Dermis blood vessel endothelial cell (primary cell): ENCODE measurements at regions not wholly inside any gene's neighbourhood (a gene's known extent, or its start where the extent isn't known, plus 50 kb on each side); places are given as distances from the start of the nearest gene placed in this dataset.
"Not testable (repeated sequence)": the region's sequence is repeated elsewhere in the genome, so short reads cannot be mapped to it uniquely, and the experiment has no call there.

Experiments used
- DNase-seq: peaks from one replicate; pipeline ENCODE4 v3.0.0; 2010

GRCh38 chr16:63774302-63774701 is 1347.6 kb downstream of the CDH11 start:
- no peak for DNase-seq

DNA sequence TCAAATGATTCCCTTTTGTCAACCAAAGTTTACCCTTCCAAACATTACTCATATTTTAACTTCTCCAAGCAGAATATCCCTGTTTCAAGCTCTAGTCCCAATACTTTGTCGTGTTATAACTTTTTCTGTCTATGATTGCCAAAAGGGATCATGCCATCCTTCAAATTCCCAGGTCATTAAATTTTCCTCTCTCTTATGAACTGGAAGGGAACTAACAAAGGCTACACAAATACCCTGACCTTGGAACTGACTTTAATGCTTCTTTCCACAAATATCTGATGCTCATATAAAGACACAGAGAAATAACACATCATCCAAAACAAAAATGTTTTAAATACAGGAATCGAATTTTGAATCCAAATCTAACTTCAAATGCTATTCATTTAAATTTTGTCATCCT is 1352.7 kb downstream of the CDH11 start:
- DNase-seq: no peak

- not testable (repeated sequence) for DNase-seq
These were observed 1361.6 kb downstream of the CDH11 start for GRCh38 chr16:63760246-63760645.

DNA sequence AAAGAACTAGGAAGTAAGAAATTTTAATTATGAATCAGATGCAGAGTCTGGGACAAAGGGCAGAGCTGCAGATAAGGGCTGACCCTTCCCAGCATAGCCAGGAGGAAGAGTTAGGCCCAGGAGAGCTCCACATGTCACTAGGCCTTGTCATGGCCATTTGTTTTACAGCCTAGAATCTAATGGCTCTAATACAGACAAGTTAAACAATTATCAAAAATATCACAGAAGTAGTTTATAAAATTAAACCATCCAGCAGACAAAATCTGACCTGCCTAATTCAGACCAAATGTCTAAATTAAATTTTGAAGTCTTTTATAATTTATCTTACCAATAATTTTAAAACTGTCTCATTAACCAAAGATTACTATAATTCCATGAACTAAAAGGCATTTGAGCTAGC is 1369.5 kb downstream of the CDH11 start:
- DNase-seq: no peak

DNA sequence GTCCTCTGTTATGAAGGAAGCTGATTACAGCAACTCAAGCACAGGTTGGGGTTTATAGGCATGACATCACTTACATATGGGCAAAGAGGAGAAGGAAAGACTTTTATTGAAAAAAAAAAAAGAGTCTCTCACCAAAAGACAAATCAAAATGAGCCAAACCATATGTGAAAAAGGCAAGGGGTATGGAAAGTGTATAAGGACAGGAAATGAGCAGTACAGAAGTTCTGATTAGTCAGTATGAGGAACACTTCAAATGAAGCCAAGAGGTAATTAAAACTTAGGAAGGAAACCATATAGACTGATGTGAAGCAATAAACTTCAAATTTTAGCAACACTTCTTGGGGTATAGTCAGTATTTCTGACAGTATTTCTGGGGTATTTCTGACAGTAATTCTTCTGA is 1372.6 kb downstream of the CDH11 start:
- DNase-seq: no peak

- DNase-seq: no peak
These were observed 1376.4 kb downstream of the CDH11 start for GRCh38 chr16:63745456-63745855.

DNA sequence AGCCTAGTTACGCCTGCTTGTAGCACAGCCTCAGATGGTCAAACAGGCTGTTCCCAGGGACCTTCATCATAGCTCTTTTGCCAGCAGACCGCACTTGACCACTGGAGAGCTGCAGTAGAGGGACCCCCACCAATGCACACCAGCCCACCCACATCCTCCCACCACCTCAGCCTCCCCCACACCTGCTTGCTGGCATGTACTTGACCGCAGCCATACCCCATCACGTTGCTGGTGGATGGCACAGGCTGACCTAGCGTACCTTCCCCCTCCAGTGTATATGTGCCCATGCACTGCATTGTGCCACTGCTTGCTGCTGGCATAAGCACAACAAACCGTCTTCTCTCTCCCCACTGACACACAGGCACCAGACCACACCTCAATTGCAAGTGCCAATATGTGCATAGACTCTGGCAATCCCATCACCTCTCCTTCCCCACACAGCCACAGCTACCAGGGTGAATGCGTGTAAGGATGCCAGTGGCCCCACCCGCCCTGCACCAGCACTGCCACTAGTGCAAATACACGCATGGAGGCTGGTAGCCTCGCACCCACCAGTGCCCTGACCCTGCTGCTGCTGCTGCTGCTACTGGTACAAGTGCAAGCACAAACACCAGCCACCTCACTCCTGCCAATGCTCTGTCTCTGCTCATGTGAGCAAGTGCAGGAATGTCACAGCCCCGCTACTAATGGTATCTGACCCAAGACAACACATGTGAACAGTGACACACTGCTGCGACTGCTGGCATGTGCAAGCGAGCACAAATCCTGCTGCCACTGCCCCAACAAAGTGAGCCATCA is 1377.6 kb downstream of the CDH11 start:
- no peak for DNase-seq

DNA sequence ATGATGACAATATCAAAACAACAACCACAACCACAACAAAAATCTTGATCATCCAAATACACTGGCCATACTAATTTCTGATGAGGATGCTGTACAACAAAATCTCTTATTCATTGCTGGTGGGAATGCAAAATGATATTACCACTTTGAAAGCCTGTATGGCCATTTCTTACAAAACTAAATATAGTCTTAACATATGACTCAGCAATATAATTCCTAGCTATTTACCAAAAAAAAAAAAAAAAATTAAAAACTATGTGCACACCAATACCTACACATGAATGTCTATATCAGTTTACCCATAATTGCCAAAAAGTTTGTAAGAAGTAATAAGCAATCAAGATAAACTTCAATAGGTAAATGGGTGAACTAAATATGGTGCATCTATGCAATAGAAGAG is 1379.7 kb downstream of the CDH11 start:
- no peak for DNase-seq

DNA sequence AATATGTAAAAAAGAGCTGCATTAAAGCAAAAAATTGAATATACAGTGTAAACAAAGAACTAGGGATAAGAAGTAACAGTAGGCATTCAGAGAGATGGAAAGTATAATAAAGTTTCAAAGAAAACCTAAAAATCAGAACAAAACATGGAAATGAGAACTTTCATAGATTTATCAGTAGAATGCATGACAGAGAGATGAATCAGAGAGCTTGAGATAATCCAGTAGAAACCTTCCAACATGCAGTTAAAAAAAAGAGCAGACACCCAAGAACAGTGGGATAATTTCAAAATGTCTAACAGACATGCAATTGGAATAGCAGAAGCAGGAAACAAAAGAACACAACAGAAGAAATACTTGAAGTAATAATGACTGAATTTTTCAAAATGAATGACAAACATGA is 1384.2 kb downstream of the CDH11 start:
- no peak for DNase-seq

- no peak for DNase-seq
These were observed 1386.4 kb downstream of the CDH11 start for GRCh38 chr16:63735456-63735855.

DNA sequence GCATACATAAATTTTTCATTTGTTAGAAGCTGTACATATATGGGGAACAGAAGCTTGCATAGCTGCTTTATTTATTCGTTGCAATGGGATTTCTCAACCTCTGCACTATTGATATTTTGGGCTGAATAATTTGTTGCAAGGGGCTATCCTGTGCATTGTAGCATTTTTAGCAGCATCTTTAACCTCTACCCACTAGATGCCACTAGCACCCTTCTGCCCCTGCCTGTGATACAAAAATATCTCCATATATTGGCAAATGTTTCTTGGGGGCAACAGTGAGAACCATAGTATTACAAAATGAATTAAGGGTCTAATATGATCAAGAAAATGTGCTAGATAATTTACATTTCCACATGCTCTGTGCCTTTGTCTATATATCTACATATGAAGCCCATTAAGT is 1401.0 kb downstream of the CDH11 start:
- no peak for DNase-seq

DNA sequence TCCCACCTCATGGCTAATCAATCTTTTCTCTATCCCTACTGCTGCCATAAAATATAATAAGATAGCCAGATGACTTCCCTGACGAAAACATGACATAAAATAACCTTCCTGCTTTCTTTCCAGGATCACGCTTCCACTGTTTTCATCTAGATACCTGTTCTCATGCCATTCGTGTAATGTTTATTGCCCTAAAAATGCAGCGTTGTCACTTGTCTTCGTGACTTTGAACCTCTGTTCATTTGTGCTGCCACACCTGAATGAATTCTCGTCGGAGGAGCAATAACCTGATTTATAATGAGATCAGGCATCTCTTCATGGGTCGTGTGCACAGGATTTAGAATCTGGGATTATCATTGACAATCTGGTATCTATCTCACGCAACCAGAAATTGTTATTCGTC is 1401.9 kb downstream of the CDH11 start:
- no peak for DNase-seq

GRCh38 chr16:63717806-63718205 is 1404.1 kb downstream of the CDH11 start:
- no peak for DNase-seq

- no peak for DNase-seq
These were observed 1407.0 kb downstream of the CDH11 start for GRCh38 chr16:63714876-63715275.

GRCh38 chr16:63712725-63713124 is 1409.1 kb downstream of the CDH11 start:
- no peak for DNase-seq

GRCh38 chr16:63703612-63704011 is 1418.3 kb downstream of the CDH11 start:
- no peak for DNase-seq

GRCh38 chr16:63702981-63703590 is 1418.8 kb downstream of the CDH11 start:
- no peak for DNase-seq

DNA sequence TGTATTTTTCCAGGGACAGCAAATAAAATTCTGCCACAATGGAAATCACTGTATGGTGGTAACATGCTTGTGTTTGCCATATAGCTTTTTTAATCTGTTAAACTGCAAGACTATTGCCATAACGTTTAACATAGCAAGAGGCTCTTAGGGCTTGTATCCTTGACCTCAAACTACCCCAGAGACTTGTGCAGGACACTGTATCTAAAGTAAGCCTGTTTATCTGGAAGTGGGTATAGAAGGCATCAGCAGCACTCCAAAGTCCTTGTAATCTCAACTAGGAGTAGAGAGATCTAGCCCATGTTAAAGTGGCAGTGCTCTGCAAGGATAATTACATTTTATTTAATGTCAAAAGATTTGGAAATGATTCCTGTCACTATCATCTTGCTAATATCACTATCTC is 1424.1 kb downstream of the CDH11 start:
- DNase-seq: no peak

- DNase-seq: no peak
These were observed 1426.5 kb downstream of the CDH11 start for GRCh38 chr16:63695347-63695746.

DNA sequence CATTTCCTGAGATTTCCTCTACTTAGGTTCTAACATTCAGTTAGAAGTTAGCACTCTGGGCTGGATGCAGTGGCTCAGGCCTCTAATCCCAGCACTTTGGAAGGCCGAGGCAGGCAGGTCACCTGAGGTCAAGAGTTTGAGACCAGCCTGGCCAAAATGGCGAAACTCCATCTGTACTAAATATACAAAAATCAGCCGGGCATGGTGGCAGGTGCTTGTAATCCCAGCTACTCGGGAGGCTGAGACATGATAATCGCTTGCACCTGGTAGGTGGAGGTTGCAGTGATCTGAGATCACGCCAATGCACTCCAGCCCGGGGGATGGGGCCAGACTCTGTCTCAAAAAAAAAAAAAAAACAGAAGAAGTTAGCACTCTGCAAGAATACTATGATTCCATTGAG is 1430.9 kb downstream of the CDH11 start:
- DNase-seq: no peak

- DNase-seq: no peak
These were observed 1431.6 kb downstream of the CDH11 start for GRCh38 chr16:63690267-63690666.

- no peak for DNase-seq
These were observed 1432.8 kb downstream of the CDH11 start for GRCh38 chr16:63689068-63689467.

DNA sequence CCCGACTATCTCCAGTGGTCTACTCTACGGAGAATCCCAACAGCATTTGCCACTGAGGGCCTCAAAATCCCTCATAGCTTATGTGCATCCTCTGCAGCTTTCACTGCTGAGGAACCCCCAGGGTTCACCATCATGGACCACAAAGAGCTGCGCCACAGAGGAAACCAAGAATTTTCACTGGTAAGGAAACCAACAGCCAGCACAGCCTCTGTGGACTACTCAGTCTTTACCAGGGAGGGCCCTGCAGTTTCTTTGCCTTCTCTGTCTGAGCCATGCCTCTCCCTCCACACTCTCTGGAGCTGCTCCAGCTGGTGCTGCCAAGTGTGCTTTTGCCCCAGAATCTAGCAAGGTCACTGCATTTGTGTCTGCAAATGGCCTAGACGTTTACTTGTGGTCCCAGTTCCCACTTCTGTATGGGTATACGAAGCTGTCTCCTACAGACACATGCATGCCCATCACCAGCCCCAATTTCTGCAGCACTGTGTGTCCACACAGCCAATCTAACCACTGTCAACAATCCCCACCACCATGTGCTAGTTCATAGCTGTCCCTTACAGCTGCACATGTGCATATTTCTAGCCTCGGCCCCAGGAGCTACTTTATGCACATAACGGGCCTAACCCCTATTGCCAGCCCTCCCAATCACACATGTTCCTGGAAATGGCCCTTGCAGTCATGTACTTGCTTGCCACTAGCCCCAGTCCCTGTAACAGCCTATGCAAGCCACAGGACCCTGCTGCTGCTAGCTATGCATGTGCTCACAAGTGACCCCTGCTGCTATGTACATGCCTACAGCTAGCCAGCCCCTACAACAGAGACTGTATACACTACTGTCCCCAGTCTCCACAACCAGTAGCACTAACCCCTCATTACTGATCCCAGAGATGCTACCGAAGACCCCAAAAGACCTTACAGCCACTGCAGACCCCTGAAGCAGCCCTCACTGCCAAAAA is 1437.4 kb downstream of the CDH11 start:
- DNase-seq: no peak
